H1 (cell line): ENCODE measurements at regions not wholly inside any gene's neighbourhood (a gene's known extent, or its start where the extent isn't known, plus 50 kb on each side); places are given as distances from the start of the nearest gene placed in this dataset.

Experiments
- CTCF ChIA-PET: fragments of 300-600 bp; sonication (Branson Sonifier 250); formaldehyde crosslinking; loops from one replicate; lab custom pipeline; 2021; ENCODE audit not compliant: partially characterized antibody; lab: Charles Lee
- POLR2A ChIA-PET: fragments of 300-600 bp; sonication (Branson Sonifier 250); formaldehyde crosslinking; loops from one replicate; lab custom pipeline; 2021; ENCODE audit warnings: inconsistent platforms; ENCODE audit not compliant: partially characterized antibody; lab: Charles Lee
- DNase-seq, 2 experiments: peaks; one replicate each; pipeline versions ENCODE4 v3.0.0 to v3.0.0-alpha.2; 2010 to 2022; ENCODE audit warnings: low spot score in 2 of 2, low read depth in 1 of 2, mixed read lengths in 1 of 2
- FAIRE-seq: peaks from 2 replicates; lab custom pipeline; 2011; peaks lifted over from hg19 to GRCh38; lab: Jason Lieb, UNC
- H2AFZ ChIP-seq: 2 replicates; pipeline ENCODE4 v1.8.1; 2012; ENCODE audit warnings: low read length, inconsistent platforms
- H2AK5ac ChIP-seq: 2 replicates; pipeline ENCODE4 v1.6.1; 2013; ENCODE audit warnings: low read depth, low read length
- H2BK120ac ChIP-seq: replicated peaks from 2 replicates; pipeline ENCODE3; 2013; ENCODE audit warnings: low read depth, low read length, inconsistent platforms
- H2BK12ac ChIP-seq: 2 replicates; pipeline ENCODE4 v1.6.1; 2013; ENCODE audit warnings: low read depth, low read length
- H2BK15ac ChIP-seq: 2 replicates; pipeline ENCODE4 v1.6.1; 2013; ENCODE audit warnings: low read length
- H2BK20ac ChIP-seq: 2 replicates; pipeline ENCODE4 v1.6.1; 2013; ENCODE audit warnings: low read length
- H2BK5ac ChIP-seq: 2 replicates; pipeline ENCODE4 v1.6.1; 2013; ENCODE audit warnings: low read depth, low read length
- H3K14ac ChIP-seq: 2 replicates; pipeline ENCODE4 v1.6.1; 2013; ENCODE audit warnings: inconsistent platforms; ENCODE audit not compliant: insufficient read length
- H3K18ac ChIP-seq: 2 replicates; pipeline ENCODE4 v1.6.1; 2013; ENCODE audit warnings: low read length; ENCODE audit errors: extremely low read depth
- H3K23ac ChIP-seq: 2 replicates; pipeline ENCODE4 v1.6.1; 2013; ENCODE audit warnings: inconsistent platforms; ENCODE audit not compliant: insufficient read length
- H3K23me2 ChIP-seq: 2 replicates; pipeline ENCODE4 v1.6.1; 2013; ENCODE audit warnings: low read depth, low read length
- H3K27ac ChIP-seq: 2 replicates; pipeline ENCODE4 v1.6.1; 2011; ENCODE audit warnings: low read depth, low read length, inconsistent platforms
- H3K27me3 ChIP-seq, 4 experiments: replicated peaks in 1 of 4; 1 replicate in 1 of 4; 2 replicates in 3 of 4; pipeline versions ENCODE4 v1.6.1 to v1.8.1; 2011 to 2013; ENCODE audit warnings: low read length in 3 of 4, mild to moderate bottlenecking in 3 of 4, inconsistent platforms in 2 of 4, mixed read lengths in 2 of 4, moderate library complexity in 1 of 4; ENCODE audit not compliant: control insufficient read depth in 3 of 4, insufficient read depth in 3 of 4; ENCODE audit errors: extremely low read depth in 1 of 4
- H3K36me3 ChIP-seq, 4 experiments: 2 replicates each; pipeline versions ENCODE4 v1.6.1 to v1.8.1; 2011 to 2013; ENCODE audit warnings: mild to moderate bottlenecking in 4 of 4, low read length in 3 of 4, moderate library complexity in 2 of 4, control low read depth in 1 of 4, inconsistent platforms in 1 of 4; ENCODE audit not compliant: insufficient read depth in 4 of 4, control insufficient read depth in 2 of 4
- H3K4ac ChIP-seq: replicated peaks from 2 replicates; pipeline ENCODE3; 2013; ENCODE audit warnings: low read length, low read depth, mixed read lengths, inconsistent platforms; ENCODE audit not compliant: insufficient read length
- H3K4me1 ChIP-seq, 4 experiments: replicated peaks in 1 of 4; 1 replicate in 1 of 4; 2 replicates in 3 of 4; pipeline versions ENCODE4 v1.6.1 to v1.8.1; 2011 to 2013; ENCODE audit warnings: low read length in 3 of 4, inconsistent platforms in 2 of 4, mixed read lengths in 1 of 4; ENCODE audit not compliant: insufficient read depth in 4 of 4, control insufficient read depth in 3 of 4
- H3K4me2 ChIP-seq, 2 experiments: 2 replicates each; pipeline versions ENCODE4 v1.6.1 to v1.8.1; 2011 to 2013; ENCODE audit warnings: low read depth in 2 of 2, low read length in 2 of 2, control low read depth in 1 of 2, inconsistent platforms in 1 of 2, mild to moderate bottlenecking in 1 of 2; ENCODE audit not compliant: insufficient read depth in 1 of 2
- H3K4me3 ChIP-seq, 4 experiments: fragments of 200-600, 300-600 bp in 1 of 4; sonication (generic), shearing (Covaris generic), sonication (Bioruptor Twin) in 1 of 4; 2 replicates each; pipeline versions ENCODE4 v1.5.1 to v1.8.1; 2011 to 2016; ENCODE audit warnings: low read length in 4 of 4, low read depth in 3 of 4, control low read depth in 2 of 4, inconsistent platforms in 2 of 4, mild to moderate bottlenecking in 2 of 4, mixed read lengths in 1 of 4, moderate library complexity in 1 of 4; ENCODE audit not compliant: insufficient read depth in 2 of 4; ENCODE audit errors: extremely low read depth in 1 of 4
- H3K56ac ChIP-seq: replicated peaks from 2 replicates; pipeline ENCODE3; 2013; ENCODE audit warnings: low read depth, mild to moderate bottlenecking, mixed read lengths, low read length, inconsistent platforms; ENCODE audit not compliant: insufficient read length
- H3K79me1 ChIP-seq: 2 replicates; pipeline ENCODE4 v1.6.1; 2013; ENCODE audit warnings: low read depth, low read length, control low read depth
- H3K79me2 ChIP-seq, 2 experiments: 2 replicates each; pipeline versions ENCODE4 v1.6.1 to v1.8.1; 2012 to 2013; ENCODE audit warnings: low read length in 2 of 2, mild to moderate bottlenecking in 2 of 2, inconsistent platforms in 1 of 2; ENCODE audit not compliant: insufficient read depth in 2 of 2, control insufficient read depth in 1 of 2
- H3K9ac ChIP-seq, 4 experiments: replicated peaks in 1 of 4; 1 replicate in 1 of 4; 2 replicates in 3 of 4; pipeline versions ENCODE4 v1.6.1 to v1.8.1; 2011 to 2013; ENCODE audit warnings: low read depth in 3 of 4, low read length in 3 of 4, control low read depth in 2 of 4, mild to moderate bottlenecking in 2 of 4, moderate library complexity in 2 of 4, inconsistent platforms in 1 of 4; ENCODE audit errors: extremely low read depth in 1 of 4
- H3K9me3 ChIP-seq, 2 experiments: 2 replicates each; pipeline versions ENCODE4 v1.6.1 to v1.8.1; 2012 to 2013; ENCODE audit warnings: mild to moderate bottlenecking in 2 of 2, moderate library complexity in 2 of 2, control low read depth in 1 of 2, inconsistent platforms in 1 of 2, low read depth in 1 of 2, low read length in 1 of 2, mixed read lengths in 1 of 2; ENCODE audit not compliant: insufficient read depth in 2 of 2
- H4K20me1 ChIP-seq, 2 experiments: replicated peaks in 1 of 2; 2 replicates each; pipeline versions ENCODE3 to v1.8.1; 2011 to 2013; ENCODE audit warnings: inconsistent platforms in 2 of 2, low read length in 2 of 2, mild to moderate bottlenecking in 1 of 2; ENCODE audit not compliant: insufficient read depth in 2 of 2, control insufficient read depth in 1 of 2
- H4K5ac ChIP-seq: 2 replicates; pipeline ENCODE4 v1.6.1; 2013; ENCODE audit warnings: low read length, low read depth, mixed read lengths, inconsistent platforms; ENCODE audit not compliant: insufficient read length
- H4K8ac ChIP-seq: 2 replicates; pipeline ENCODE4 v1.8.0; 2013; ENCODE audit warnings: mild to moderate bottlenecking, moderate library complexity, low read length, inconsistent platforms; ENCODE audit not compliant: insufficient read depth; ENCODE audit errors: extremely low read depth
- H4K91ac ChIP-seq: replicated peaks from 2 replicates; pipeline ENCODE3; 2013; ENCODE audit warnings: low read length, mixed read lengths, inconsistent platforms; ENCODE audit not compliant: insufficient read length
- WGBS, 2 experiments: shearing (Covaris generic) in 1 of 2; methylation state at CpG; one replicate each; pipeline versions ENCODE4 v1.1.6 to v1.1.7; 2013 to 2015; ENCODE audit warnings: low lambda C conversion rate in 2 of 2, mixed read lengths in 2 of 2, inconsistent platforms in 1 of 2, low coverage in 1 of 2, missing lambda C conversion rate in 1 of 2; ENCODE audit not compliant: insufficient replicate concordance in 2 of 2, insufficient coverage in 1 of 2, insufficient read length in 1 of 2; ENCODE audit errors: extremely low coverage in 1 of 2, missing lambda C conversion rate in 1 of 2; 5-methylcytosine and 5-hydroxymethylcytosine counted together

DNA sequence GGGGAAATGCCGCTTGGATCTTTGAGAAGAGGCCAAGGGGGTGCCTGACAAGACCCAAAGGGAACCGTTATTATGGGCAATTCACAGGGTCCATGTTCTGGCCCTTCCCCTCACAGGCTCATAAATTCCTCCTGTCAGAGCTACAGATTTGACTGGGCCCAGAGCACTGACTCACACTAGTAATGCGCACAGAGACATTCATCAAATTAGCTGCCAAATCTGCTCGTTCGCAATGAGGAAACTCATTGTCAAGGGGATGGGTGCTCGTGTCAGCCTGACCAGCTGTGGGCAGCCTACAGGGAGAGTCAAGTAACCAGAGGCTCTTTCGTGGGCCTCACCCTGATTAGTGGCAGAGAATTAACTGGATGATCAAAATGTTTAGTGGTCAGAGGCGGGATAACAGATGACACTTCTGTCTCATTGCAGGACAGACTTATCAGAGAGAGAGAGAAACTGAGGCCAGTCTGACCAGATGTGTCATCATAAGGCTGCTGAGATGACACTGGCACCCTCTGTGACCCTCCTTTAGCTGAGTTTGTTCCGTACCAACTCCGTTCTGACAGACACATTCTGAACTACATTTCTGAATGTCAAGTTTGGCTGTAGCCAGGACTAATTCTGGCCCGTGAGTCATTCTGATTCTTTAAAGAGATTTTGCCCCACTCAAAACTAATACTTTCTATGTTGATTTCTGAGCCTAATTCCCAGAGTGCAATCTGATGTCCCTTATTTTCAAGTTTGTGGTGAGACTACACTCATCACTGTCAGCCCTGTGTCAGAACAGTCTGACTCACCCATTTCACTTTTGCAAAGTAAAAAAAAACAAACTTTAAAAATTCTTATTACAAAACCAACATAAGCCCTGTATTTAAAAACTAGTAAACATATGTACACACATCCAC is 377.1 kb downstream of the ACTL7B start:
- H3K4me2 ChIP-seq, result no peak overlapping the region
- no peak overlapping the region for H2AK5ac ChIP-seq
- no peak overlapping the region for H2BK5ac ChIP-seq
- H3K27me3 ChIP-seq, result no peaks in the 10 kb centered on the region
- H3K4me1 ChIP-seq, result peaks cover 0 to 4% (median 2%) of the 10 kb centered on the region in 4 experiments; a peak in 1 of 7 replicates
- H2BK120ac ChIP-seq, result no peak overlapping the region
- H2BK12ac ChIP-seq, result no peak overlapping the region
- ChIA-PET CTCF (interaction anchor here (0.6 to 3.6 kb wide), 3 partner anchors 11 to 161 kb away, joined by 3 to 13 read pairs (median 3); no protein-coding TSS in a partner anchor), POLR2A (no interaction called here)
- H3K4me3 ChIP-seq, result no peak overlapping the region
- H2BK15ac ChIP-seq, result no peak overlapping the region
- H3K18ac ChIP-seq, result no peak overlapping the region
- FAIRE-seq, result no peak
- no peak overlapping the region for H3K27ac ChIP-seq
- H3K4ac ChIP-seq, result no peak overlapping the region
- H3K79me2 ChIP-seq, result no peaks in the 10 kb centered on the region
- WGBS, 2 experiments, result 87% methylated on average over 11 of the region's 11 CpGs; no CpG with 5 or more reads in 1 of the 2 experiments
- no peak overlapping the region for H3K14ac ChIP-seq
- H2BK20ac ChIP-seq, result no peak overlapping the region
- no peaks in the 10 kb centered on the region for H3K79me1 ChIP-seq
- H4K20me1 ChIP-seq, result no peaks in the 10 kb centered on the region
- H3K9ac ChIP-seq, result no peak overlapping the region
- H3K23ac ChIP-seq, result no peak overlapping the region
- H4K5ac ChIP-seq, result no peak overlapping the region
- H4K91ac ChIP-seq, result no peak overlapping the region
- H4K8ac ChIP-seq, result no peak overlapping the region
- H3K9me3 ChIP-seq, result no peaks in the 10 kb centered on the region
- no peaks in the 10 kb centered on the region for H3K36me3 ChIP-seq
- H3K56ac ChIP-seq, result no peak overlapping the region
- H2AFZ ChIP-seq, result no peak overlapping the region
- H3K23me2 ChIP-seq, result no peaks in the 10 kb centered on the region
- DNase-seq, result no peak
